ENCODE measurements at regions not wholly inside any gene's neighbourhood (a gene's known extent, or its start where the extent isn't known, plus 50 kb on each side); places are given as distances from the start of the nearest gene placed in this dataset.

- TF ChIP-seq EZH2 (IDR thresholded peaks at IDR 0.05; ENCODE audit: borderline replicate concordance, low read depth, low read length, severe bottlenecking) = no peak
- TF ChIP-seq CTCF (IDR thresholded peaks at IDR 0.05; ENCODE audit: borderline replicate concordance, extremely low read depth, low read length, poor library complexity, severe bottlenecking) = no peak
Observed at GRCh38 chr14:42322531-42323284, 716.0 kb downstream of the LRFN5 start.

Data from DND-41 (cell line).